HG03097 (cell line): ENCODE measurements at regions not wholly inside any gene's neighbourhood (a gene's known extent, or its start where the extent isn't known, plus 50 kb on each side); places are given as distances from the start of the nearest gene placed in this dataset.

Experiments
- ATAC-seq: cut with Tn5 transposase; IDR thresholded peaks from one replicate; pipeline ENCODE4 v1.9.1; 2021; ENCODE audit not compliant: unreplicated experiment, low FRiP score

- ATAC-seq: no peak
Observed at GRCh38 chr3:43183456-43183855, 77.6 kb upstream of the POMGNT2 start.

GRCh38 chr3:43181202-43181821 is 75.4 kb upstream of the POMGNT2 start:
- peak; percentile 48 for ATAC-seq

- ATAC-seq: no peak
Observed at GRCh38 chr3:43180694-43181093, 74.8 kb upstream of the POMGNT2 start.

GRCh38 chr3:43180027-43180426 is 74.1 kb upstream of the POMGNT2 start:
- ATAC-seq: no peak

- ATAC-seq: no peak
Observed at GRCh38 chr3:43178891-43179366, 73.0 kb upstream of the POMGNT2 start.

- no peak for ATAC-seq
Observed at GRCh38 chr3:43177085-43177484, 71.2 kb upstream of the POMGNT2 start.

- ATAC-seq: no peak
Observed at GRCh38 chr3:43176666-43177065, 70.8 kb upstream of the POMGNT2 start.

- no peak for ATAC-seq
Observed at GRCh38 chr3:43175541-43175940, 69.7 kb upstream of the POMGNT2 start.

GRCh38 chr3:43173949-43174348 is 68.1 kb upstream of the POMGNT2 start:
- ATAC-seq: no peak

GRCh38 chr3:43171748-43172147 is 65.9 kb upstream of the POMGNT2 start:
- no peak for ATAC-seq

GRCh38 chr3:43170553-43170952 is 64.7 kb upstream of the POMGNT2 start:
- ATAC-seq: no peak

GRCh38 chr3:43169987-43170386 is 64.1 kb upstream of the POMGNT2 start:
- ATAC-seq: no peak

GRCh38 chr3:43166406-43166805 is 60.5 kb upstream of the POMGNT2 start:
- no peak for ATAC-seq

GRCh38 chr3:43165786-43166185 is 59.9 kb upstream of the POMGNT2 start:
- ATAC-seq: no peak

- no peak for ATAC-seq
Observed at GRCh38 chr3:43163895-43164493, 58.1 kb upstream of the POMGNT2 start.

- ATAC-seq: no peak
Observed at GRCh38 chr3:43162230-43163084, 56.6 kb upstream of the POMGNT2 start.

- ATAC-seq: no peak
Observed at GRCh38 chr3:43161684-43162229, 55.9 kb upstream of the POMGNT2 start.

- ATAC-seq: no peak
Observed at GRCh38 chr3:43160664-43161063, 54.8 kb upstream of the POMGNT2 start.

GRCh38 chr3:43159876-43160255 is 54.0 kb upstream of the POMGNT2 start:
- ATAC-seq: no peak

GRCh38 chr3:43159131-43159875 is 53.4 kb upstream of the POMGNT2 start:
- ATAC-seq: no peak
